ENCODE measurements at regions not wholly inside any gene's neighbourhood (a gene's known extent, or its start where the extent isn't known, plus 50 kb on each side); places are given as distances from the start of the nearest gene placed in this dataset.

DNA sequence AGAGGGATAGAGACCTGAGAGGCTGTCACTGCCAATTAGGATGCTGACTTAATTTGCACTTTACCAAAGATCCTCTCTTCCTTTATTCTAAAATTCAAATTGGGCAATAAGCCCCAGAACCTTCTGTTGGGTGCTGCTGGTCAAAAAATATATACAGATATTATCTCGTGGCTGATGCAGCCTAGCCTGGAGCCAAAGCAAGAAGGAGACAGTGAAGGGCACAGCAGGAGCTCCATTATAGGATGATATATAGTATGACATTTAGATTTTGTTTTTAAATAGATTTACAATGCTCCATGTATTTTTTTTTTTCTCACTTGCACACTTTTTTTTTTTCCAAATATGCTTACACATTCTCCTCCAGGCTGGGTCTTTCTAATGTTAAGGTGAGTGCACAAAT is 579.3 kb downstream of the PIK3C3 start:
- DNase-seq (ENCODE audit: extremely low read depth in 1 of 4, low spot score in 3 of 4) (no peak), ATAC-seq (no peak), FAIRE-seq (no peak)
- Histone ChIP-seq H2AFZ (ENCODE audit: low read depth, low read length) (no peak overlapping the region), H4K20me1 (replicated peaks; ENCODE audit: control insufficient read depth, insufficient read depth, low read length) (no peaks in the 10 kb centered on the region), H3K79me2 (ENCODE audit: control insufficient read depth, insufficient read depth, low read length) (no peaks in the 10 kb centered on the region), H3K27me3 (ENCODE audit: control insufficient read depth in 2 of 2, insufficient read depth in 2 of 2, low read length in 2 of 2) (no peaks in the 10 kb centered on the region), H3K4me2 (ENCODE audit: insufficient read depth, low read length) (no peak overlapping the region), H3K9ac (ENCODE audit: insufficient read depth in 1 of 2, low read depth in 2 of 2, low read length in 2 of 2) (no peak overlapping the region), H3K4me3 (no peak overlapping the region), H3K9me3 (replicated peaks; ENCODE audit: control insufficient read depth, insufficient read depth, low read depth, low read length) (no peaks in the 10 kb centered on the region), H3K9me1 (ENCODE audit: control insufficient read depth, insufficient read depth, low read length) (no peaks in the 10 kb centered on the region), H3K36me3 (ENCODE audit: control insufficient read depth, insufficient read depth, low read length) (no peaks in the 10 kb centered on the region), H3K27ac (ENCODE audit: extremely low read depth, low read depth, low read length) (no peak overlapping the region), H3K4me1 (replicated peaks in 1 of 2; ENCODE audit: control insufficient read depth in 2 of 2, insufficient read depth in 2 of 2, low read length in 2 of 2) (no peaks in the 10 kb centered on the region)
- no TSS peak for BruUV-seq (replicated peaks)
- ChIA-PET POLR2A (no interaction called here), CTCF (ENCODE audit: low intra/inter-chr PET ratio) (no interaction called here)
- intact Hi-C loops (cut with micrococcal nuclease) (no loop called here), in situ Hi-C loops (cut with MboI) (no loop called here)
- no CpG with 5 or more reads among the region's 1 CpG for WGBS (ENCODE audit: insufficient coverage, low coverage, missing lambda C conversion rate)
- no peak for TF ChIP-seq PHB2 (IDR thresholded peaks at IDR 0.05; ENCODE audit: low read depth)
- no peak for TF ChIP-seq NCOA4 (IDR thresholded peaks at IDR 0.05; ENCODE audit: partially characterized antibody)
- TF ChIP-seq TEAD2 (tag; IDR thresholded peaks at IDR 0.05), result no peak
- TF ChIP-seq CHD2 (IDR thresholded peaks at IDR 0.05; ENCODE audit: low read depth, low read length), result no peak
- no peak for TF ChIP-seq ZBTB7A (IDR thresholded peaks at IDR 0.05; ENCODE audit: borderline replicate concordance, control insufficient read depth, low read depth, low read length)
- TF ChIP-seq, protein P1, sequence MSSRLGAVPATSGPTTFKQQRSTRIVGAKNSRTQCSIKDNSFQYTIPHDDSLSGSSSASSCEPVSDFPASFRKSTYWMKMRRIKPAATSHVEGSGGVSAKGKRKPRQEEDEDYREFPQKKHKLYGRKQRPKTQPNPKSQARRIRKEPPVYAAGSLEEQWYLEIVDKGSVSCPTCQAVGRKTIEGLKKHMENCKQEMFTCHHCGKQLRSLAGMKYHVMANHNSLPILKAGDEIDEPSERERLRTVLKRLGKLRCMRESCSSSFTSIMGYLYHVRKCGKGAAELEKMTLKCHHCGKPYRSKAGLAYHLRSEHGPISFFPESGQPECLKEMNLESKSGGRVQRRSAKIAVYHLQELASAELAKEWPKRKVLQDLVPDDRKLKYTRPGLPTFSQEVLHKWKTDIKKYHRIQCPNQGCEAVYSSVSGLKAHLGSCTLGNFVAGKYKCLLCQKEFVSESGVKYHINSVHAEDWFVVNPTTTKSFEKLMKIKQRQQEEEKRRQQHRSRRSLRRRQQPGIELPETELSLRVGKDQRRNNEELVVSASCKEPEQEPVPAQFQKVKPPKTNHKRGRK (tag; IDR thresholded peaks at IDR 0.05), result no peak
- no peak for TF ChIP-seq MAFF (IDR thresholded peaks at IDR 0.05; ENCODE audit: low read length)
- TF ChIP-seq ZNF253 (CRISPR knock-in tag; conservative IDR thresholded peaks at IDR 0.05), result no peak
- no peak for TF ChIP-seq FOSL1 (tag; conservative IDR thresholded peaks at IDR 0.05)
- TF ChIP-seq, protein P2, sequence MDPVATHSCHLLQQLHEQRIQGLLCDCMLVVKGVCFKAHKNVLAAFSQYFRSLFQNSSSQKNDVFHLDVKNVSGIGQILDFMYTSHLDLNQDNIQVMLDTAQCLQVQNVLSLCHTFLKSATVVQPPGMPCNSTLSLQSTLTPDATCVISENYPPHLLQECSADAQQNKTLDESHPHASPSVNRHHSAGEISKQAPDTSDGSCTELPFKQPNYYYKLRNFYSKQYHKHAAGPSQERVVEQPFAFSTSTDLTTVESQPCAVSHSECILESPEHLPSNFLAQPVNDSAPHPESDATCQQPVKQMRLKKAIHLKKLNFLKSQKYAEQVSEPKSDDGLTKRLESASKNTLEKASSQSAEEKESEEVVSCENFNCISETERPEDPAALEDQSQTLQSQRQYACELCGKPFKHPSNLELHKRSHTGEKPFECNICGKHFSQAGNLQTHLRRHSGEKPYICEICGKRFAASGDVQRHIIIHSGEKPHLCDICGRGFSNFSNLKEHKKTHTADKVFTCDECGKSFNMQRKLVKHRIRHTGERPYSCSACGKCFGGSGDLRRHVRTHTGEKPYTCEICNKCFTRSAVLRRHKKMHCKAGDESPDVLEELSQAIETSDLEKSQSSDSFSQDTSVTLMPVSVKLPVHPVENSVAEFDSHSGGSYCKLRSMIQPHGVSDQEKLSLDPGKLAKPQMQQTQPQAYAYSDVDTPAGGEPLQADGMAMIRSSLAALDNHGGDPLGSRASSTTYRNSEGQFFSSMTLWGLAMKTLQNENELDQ (CRISPR knock-in tag; IDR thresholded peaks at IDR 0.05; ENCODE audit: borderline replicate concordance), result no peak
